ENCODE measurements at regions not wholly inside any gene's neighbourhood (a gene's known extent, or its start where the extent isn't known, plus 50 kb on each side); places are given as distances from the start of the nearest gene placed in this dataset.

- TF ChIP-seq CTCF (IDR thresholded peaks at IDR 0.05) (no peak), POLR2A (IDR thresholded peaks at IDR 0.05; ENCODE audit: low read depth) (no peak), EP300 (IDR thresholded peaks at IDR 0.05) (no peak), POLR2AphosphoS5 (IDR thresholded peaks at IDR 0.05) (no peak)
Observed at GRCh38 chr6:14194976-14195375, 77.4 kb downstream of the CD83 start.
